GM06990 (cell line): ENCODE measurements at regions not wholly inside any gene's neighbourhood (a gene's known extent, or its start where the extent isn't known, plus 50 kb on each side); places are given as distances from the start of the nearest gene placed in this dataset.

Source experiments
- DNase-seq: peaks from one replicate; pipeline ENCODE4 v3.0.0-alpha.2; 2011; ENCODE audit not compliant: insufficient read length; ENCODE audit errors: extremely low read depth
- H3K27me3 ChIP-seq: replicated peaks from 2 replicates; pipeline ENCODE4 v1.6.0; 2011; ENCODE audit warnings: low read length; ENCODE audit not compliant: control insufficient read depth, insufficient read depth
- H3K36me3 ChIP-seq: 2 replicates; pipeline ENCODE4 v1.5.1; 2011; ENCODE audit warnings: low read length; ENCODE audit not compliant: control insufficient read depth, insufficient read depth
- H3K4me3 ChIP-seq: replicated peaks from 2 replicates; pipeline ENCODE4 v1.5.1; 2011; ENCODE audit warnings: low read depth, mild to moderate bottlenecking, control low read depth, low read length
- TF ChIP-seq, protein P1 (sequence below): IDR thresholded peaks from 2 replicates; pipeline ENCODE4 v1.5.1; 2011; ENCODE audit warnings: low read length, control low read depth, mild to moderate bottlenecking, inconsistent platforms; ENCODE audit not compliant: insufficient read depth, poor library complexity, severe bottlenecking

DNA sequence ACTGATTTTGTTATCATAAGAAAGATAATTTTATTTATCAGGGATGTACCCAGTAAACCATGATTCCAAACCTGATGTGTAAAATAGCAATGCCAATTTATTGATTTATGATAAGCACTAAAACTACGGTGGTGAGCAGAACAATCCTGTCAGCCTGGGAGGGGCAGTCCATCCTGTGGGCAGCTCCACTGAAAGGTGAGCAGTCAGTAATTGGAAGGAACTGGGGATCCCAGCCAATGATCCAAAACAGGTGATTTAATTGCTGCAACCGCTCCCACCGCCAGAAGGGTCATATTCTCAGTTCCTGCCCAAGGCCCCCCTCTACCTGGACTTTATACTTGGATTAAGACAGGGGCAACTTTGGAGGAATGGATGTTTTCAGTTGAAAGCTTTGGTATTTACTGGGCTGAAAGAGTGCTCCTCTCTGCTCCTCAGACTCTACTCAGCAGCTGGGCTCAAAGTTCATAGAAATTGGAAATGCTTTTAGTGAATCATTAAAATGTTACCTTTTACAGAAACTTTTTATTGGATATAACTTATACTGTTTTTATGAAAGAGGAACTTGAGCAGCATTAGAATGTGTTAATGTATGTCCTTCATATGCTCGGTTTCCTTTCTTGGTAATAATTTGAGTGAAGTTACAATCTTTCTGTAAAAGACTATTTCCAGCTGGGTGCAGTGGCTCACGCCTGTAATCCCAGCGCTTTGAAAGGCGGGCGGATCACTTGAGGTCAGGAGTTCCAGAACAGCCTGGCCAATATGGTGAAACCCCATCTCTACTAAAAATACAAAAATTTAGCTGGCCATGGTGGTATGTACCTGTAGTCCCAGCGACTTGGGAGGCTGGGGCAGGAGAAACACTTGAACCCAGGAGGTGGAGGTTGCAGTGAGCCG lies 198.6 kb upstream of the IL12A start:
- Histone ChIP-seq H3K36me3 (no peaks in the 10 kb centered on the region), H3K27me3 (peaks cover 2% of the 10 kb centered on the region), H3K4me3 (no peak overlapping the region)
- TF ChIP-seq, protein P1, sequence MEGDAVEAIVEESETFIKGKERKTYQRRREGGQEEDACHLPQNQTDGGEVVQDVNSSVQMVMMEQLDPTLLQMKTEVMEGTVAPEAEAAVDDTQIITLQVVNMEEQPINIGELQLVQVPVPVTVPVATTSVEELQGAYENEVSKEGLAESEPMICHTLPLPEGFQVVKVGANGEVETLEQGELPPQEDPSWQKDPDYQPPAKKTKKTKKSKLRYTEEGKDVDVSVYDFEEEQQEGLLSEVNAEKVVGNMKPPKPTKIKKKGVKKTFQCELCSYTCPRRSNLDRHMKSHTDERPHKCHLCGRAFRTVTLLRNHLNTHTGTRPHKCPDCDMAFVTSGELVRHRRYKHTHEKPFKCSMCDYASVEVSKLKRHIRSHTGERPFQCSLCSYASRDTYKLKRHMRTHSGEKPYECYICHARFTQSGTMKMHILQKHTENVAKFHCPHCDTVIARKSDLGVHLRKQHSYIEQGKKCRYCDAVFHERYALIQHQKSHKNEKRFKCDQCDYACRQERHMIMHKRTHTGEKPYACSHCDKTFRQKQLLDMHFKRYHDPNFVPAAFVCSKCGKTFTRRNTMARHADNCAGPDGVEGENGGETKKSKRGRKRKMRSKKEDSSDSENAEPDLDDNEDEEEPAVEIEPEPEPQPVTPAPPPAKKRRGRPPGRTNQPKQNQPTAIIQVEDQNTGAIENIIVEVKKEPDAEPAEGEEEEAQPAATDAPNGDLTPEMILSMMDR, result no peak
- no peak for DNase-seq

- TF ChIP-seq, protein P1, result no peak
- DNase-seq, result no peak
- Histone ChIP-seq H3K4me3 (no peak overlapping the region), H3K36me3 (no peaks in the 10 kb centered on the region), H3K27me3 (peaks cover 4% of the 10 kb centered on the region)
Measured at GRCh38 chr3:159791336-159791735, 197.3 kb upstream of the IL12A start.

DNA sequence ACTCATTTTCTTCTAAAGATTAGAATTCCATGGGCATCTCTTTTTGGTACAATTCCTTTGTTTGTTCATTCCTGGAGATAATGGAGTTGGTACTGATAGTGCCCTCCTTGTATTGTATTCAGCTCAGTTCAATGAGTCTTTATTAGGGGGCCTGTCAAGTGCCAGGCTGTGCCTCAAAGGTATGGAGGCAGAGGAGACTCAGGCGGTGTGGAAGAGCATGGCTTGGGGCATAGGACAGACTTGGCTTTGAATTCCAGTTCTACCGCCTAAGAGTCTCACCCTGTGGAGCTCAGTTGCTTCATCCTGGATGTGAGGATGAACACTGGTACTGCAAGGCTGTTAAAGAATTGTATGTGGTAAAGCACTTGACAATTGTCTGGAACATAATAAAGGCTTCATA lies 196.6 kb upstream of the IL12A start:
- peaks cover 4% of the 10 kb centered on the region for H3K27me3 ChIP-seq
- H3K36me3 ChIP-seq, result no peaks in the 10 kb centered on the region
- H3K4me3 ChIP-seq, result no peak overlapping the region
- TF ChIP-seq, protein P1, result no peak
- DNase-seq, result no peak

- H3K27me3 ChIP-seq, result peaks cover 4% of the 10 kb centered on the region
- TF ChIP-seq, protein P1, result no peak
- no peak for DNase-seq
- no peaks in the 10 kb centered on the region for H3K36me3 ChIP-seq
- H3K4me3 ChIP-seq, result no peak overlapping the region
Measured at GRCh38 chr3:159795042-159795441, 193.6 kb upstream of the IL12A start.

DNA sequence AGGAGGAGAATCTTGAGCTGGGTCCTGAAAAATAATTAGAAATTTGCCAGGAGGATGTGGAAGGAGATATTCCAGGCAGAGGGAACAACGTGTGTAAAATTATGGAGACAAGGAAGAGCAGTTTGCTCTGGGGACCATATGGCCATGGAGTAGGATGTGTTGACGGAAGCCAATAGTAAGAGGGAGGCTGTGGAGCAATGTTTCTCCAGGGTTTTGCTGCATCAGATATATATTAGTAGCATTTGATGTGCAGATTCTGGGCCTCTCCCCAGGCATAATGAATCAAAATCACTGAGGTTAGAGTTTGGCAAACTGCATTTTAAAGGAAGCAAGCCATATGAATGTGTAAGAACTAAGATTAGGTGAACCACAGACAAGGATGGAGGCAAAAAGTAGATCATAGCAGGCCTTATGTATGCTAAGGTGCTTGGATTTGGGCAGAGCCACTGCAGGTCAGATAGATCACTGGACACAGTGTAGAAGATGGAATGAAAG lies 192.9 kb upstream of the IL12A start:
- peaks cover 4% of the 10 kb centered on the region for H3K27me3 ChIP-seq
- no peaks in the 10 kb centered on the region for H3K36me3 ChIP-seq
- no peak overlapping the region for H3K4me3 ChIP-seq
- no peak for DNase-seq
- TF ChIP-seq, protein P1, result no peak
